HG03354 (cell line): ENCODE measurements at regions not wholly inside any gene's neighbourhood (a gene's known extent, or its start where the extent isn't known, plus 50 kb on each side); places are given as distances from the start of the nearest gene placed in this dataset.
"Not testable (repeated sequence)": the region's sequence is repeated elsewhere in the genome, so short reads cannot be mapped to it uniquely, and the experiment has no call there.

Source experiments
- ATAC-seq: cut with Tn5 transposase; IDR thresholded peaks from one replicate; pipeline ENCODE4 v1.9.1; 2021; ENCODE audit warnings: mild to moderate bottlenecking; ENCODE audit not compliant: unreplicated experiment, poor library complexity, severe bottlenecking

DNA sequence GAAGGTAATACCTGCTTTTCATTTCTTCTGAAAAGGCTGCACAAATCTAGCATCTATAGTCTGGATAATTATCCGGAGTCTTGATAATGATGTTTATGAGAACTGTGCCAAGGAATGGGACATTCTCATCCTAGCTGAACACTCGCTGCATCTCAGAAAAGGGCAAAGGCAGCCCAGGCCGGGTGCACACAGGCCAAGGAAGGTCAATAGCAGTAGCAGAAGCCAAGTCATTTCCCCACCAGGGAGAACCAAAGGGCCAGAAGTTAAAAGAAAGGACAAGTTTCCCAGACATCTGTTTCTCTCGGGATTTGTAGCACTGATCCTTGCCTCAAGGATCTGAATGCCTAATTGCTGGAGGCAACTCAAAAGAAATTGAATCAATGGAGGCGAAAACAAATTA lies 66.1 kb upstream of the ANKRD55 start:
- no peak for ATAC-seq

DNA sequence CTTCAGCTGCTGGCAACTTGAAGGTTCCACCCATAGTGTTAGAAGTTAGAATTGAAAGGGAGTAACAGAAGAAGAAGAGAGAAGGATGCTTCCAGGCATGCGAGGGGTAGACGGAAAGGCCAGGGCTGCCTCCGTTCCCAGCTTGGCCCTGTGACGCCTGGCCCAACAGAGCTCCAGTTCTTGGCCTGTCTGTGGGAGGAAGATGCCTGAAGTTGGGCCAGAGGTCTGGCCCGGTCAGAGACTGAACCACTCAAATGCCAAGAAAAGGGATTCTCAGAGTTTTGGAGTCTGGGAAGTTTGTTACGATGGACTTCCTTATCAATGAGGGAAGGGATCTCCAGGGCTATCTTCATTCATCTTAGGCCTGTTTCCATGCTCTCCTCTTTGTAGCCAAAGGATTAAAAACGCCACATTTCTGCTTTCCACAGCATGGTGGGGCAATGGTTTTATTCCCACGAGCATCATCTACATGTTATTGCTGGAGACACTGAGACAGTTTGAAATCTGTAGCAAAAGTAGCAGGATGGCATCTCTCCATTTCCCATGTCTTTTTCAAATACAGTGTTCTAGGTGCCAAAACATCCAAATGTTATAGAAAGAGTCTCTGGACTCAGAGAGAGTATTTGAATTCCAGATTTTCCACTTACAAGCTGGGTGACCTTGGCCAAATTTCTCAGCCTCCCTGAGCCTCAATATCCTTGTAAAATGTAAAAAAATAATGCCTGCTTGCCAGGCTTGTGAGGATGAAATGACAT lies 65.4 kb upstream of the ANKRD55 start:
- ATAC-seq, result no peak

DNA sequence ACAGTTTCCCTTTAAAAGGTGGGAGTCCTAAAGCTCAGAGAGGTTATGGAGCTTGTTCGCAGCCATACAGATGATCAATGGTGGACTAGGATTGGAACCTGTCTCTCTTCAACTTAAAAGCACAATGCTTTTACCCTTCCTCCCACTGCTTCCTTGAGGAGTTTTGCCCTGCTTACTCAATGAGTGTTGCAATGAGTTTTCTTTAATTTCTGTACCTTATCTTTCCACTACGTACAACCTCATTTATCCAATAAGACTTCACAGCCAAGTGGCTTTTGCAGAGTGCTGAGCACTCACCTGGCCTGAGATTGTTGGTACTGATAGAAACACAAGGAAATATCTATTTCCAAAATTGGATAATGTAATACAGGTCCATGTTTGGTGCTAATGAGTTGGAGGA lies 64.7 kb upstream of the ANKRD55 start:
- ATAC-seq, result no peak

DNA sequence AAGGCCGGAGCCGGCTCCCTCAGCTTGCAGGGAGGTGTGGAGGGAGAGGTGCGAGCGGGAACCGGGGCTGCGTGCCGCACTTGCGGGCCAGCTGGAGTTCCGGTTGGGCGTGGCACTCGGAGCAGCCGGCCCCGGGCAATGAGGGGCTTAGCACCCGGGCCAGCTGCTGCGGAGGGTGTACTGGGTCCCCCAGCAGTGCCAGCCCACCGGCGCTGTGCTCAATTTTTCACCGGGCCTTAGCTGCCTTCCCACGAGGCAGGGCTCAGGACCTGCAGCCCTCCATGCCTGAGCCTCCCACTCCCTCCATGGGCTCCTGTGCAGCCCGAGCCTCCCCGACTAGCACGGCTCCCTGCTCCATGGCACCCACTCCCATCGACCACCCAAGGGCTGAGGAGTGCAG lies 62.2 kb upstream of the ANKRD55 start:
- not testable (repeated sequence) for ATAC-seq

DNA sequence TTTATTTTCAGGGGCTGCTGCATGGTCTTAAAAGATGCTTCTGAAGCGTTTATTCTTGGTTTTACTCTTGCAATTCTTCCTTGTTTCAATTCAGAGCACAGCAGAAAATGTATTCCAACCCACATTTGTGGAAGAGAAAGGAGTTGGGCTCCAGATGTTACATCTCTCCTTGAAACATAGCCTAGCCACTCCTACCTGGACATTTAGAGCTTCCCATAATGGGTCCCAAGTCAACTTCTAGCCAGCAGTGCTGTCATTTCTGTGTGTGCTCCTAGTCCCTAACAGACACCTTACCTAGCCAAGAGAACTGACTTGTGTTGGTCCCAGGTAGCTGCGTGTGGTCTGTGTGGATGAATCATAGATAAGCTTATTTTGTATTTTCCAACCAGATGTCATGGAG lies 61.2 kb upstream of the ANKRD55 start:
- no peak for ATAC-seq

DNA sequence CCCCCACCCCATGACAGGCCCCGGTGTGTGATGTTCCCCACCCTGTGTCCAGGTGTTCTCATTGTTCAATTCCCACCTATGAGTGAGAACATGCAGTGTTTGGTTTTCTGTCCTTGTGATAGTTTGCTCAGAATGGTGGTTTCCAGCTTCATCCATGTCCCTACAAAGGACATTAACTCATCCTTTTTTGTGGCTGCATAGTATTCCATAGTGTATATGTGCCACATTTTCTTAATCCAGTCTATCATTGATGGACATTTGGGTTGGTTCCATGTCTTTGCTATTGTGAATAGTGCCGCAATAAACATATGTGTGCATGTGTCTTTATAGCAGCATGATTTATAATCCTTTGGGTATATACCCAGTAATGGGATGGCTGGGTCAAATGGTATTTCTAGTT lies 59.7 kb upstream of the ANKRD55 start:
- ATAC-seq, result not testable (repeated sequence)

DNA sequence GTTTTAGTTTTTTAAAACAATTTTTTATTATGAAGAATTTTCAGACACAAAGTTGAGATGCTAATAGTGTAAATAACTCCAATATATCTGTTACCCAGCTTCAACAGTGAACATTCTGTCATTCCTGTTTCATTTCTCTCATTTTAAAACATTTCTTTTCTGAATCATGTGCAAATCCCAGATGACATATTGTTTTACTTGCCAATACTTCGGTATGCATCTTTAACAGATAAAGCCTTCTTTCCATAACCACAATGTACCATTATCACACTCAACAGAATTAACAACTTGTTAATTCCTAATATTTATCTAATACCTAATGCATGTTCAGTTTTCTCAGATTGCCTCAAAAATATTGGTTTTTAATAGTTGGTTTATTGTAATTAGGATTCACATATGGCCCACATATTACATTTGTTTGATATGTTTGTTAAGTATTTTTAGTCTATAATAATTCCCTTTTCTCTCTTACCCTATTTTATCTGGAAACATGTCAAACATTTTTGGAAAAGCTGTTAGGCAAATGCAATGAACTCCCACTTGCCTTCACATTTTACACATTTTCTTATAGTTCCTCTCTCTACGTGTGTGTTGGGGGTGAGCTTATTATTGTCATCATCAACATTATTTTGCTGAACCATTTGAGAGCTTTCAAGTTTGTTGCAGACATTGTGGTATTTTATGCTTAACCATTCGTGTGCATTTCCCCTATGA lies 58.7 kb upstream of the ANKRD55 start:
- ATAC-seq, result no peak

DNA sequence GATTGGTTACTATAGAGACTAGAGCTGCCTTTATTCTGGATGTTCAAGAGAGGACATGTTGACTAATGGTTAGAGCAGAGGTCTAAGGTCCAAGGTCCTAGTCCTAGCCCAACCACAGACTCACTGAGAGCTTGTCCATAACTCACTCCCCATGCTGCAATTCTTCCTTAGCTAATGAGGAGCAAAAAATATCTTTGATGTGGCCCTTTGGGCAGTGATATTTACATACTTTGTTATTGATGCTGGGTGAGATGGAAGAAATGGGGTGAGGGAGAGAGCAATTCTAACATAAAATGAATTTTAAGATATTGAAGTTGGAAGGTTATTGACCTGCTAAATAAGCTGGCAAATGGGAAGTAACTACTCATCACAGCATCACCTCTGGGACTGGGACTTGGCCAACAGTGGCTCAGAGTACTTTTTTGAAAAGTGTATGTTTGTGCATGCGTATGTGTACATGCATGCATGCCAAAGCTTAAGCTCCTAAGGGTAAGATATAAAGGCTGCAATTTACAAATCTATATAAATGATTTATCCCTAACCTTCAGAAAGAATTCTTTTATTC lies 58.0 kb upstream of the ANKRD55 start:
- ATAC-seq, result no peak

DNA sequence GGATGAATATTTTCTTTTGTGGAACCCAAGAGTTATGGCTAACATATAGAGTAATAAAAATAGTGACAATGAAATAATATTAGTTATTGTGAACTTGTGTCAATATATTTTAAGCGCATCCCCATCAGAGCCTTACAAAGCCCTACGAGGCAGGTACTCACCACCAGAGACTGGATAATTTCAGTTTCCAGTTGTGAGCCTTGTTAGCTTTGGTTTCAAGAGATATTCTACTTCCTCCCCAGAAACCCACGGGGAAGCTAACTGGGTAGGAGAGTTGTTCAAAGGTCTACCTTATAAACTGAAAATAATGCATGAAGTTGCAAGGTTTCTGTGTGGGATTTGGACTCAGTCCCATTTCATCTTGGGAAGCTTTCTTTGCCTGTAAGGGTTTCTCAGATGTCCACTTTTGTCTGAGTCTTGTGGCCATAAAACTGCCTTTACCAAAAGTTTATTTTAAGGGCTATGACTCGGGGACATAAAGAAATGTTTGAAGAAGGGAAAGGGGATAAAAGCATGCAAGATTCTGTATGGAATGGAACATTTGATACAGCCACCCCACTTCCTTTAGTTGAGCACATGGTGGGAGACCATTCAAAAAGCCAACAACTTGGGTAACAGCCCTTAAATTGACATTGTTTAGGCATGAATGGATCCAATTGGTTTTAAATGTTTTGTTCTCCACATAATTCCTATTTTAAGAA lies 57.4 kb upstream of the ANKRD55 start:
- ATAC-seq, result no peak

DNA sequence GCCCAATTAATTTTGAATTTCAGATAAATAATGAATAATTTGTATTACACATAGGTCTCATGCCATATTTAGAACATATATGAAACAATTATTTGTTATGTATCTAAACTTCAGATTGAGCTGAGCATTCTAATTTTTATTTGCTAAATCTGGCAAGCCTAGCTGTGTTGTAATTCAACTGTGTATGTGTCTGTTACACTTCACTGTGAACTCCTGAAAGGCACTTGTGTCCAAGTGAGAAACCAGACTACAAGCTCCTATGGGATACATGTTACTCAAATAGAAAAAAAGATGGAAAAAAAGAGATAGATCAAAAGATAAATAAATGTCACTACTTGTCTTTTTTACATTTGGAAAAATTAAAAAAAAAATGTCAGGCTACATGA lies 56.5 kb upstream of the ANKRD55 start:
- ATAC-seq, result no peak

DNA sequence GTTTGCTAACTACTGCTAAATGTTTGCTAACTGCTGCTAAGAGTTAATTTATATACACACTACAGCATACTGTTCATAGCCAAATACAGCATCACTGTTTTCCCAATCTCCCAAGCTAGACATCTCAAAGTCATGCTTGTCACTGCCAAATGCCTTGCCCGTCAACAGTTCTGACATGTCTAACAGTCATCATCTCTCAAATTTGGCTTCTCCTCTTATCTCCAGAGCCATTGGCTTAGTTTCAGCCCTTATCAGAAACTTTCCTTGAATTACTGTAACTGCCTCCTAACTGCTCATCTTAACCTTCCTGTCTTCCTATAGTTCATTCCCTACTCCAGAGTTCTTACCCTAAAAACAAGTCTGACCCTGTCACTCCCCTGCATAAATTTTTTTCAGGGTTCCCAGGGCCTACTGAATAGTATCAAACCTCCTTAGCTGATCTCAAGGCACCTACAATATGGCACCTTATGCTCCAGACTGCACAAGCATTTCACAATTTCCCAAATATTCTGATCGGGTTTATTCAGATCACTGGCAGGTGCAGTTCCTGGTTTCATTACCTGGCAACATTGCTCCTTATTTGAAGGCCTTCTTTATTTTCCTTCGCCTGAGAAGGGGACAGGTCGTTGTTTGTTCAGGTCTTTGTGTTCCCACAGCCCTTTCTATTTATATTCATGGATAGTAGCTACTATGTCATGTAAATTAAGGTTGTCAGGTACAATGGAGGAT lies 55.9 kb upstream of the ANKRD55 start:
- ATAC-seq, result no peak

DNA sequence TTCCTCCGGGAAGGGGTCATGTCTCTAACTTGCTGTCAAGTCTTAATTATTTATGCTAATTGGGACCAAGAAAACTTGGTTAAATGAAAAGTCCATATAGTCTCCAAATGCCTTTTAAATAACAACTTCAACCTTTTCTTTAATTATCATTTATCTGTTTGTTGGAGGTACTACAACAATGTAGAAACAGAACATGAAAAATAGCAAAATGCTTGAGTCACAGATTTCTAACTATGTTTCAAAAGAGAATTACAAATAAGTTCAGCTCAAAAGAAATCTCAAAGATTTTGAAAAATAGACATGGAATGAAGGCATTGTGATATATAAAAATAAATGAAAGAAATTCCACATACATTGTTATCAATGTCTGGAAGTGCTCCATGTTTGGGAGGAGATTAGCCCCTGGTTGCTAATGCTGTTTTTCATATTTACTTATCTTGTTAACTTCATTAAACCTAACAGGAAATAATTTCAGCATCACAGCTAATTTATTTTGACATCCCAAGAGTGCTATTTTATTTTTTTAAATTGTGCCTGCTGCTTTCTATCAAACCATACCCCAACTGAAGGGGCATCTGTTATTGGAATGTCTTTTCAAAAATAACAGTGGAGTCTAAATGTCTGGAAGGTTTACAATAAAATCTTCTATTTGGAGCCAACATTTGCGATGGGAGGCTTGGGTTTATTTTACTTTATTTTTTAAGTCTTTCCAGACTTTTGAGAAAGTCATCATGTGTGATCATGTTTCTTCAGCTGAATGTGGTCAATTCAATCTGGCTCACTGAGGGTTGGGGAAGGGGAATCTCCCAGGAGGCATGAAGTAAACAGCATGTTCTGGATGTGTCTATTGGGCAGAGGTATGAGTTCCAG lies 53.1 kb upstream of the ANKRD55 start:
- no peak for ATAC-seq

DNA sequence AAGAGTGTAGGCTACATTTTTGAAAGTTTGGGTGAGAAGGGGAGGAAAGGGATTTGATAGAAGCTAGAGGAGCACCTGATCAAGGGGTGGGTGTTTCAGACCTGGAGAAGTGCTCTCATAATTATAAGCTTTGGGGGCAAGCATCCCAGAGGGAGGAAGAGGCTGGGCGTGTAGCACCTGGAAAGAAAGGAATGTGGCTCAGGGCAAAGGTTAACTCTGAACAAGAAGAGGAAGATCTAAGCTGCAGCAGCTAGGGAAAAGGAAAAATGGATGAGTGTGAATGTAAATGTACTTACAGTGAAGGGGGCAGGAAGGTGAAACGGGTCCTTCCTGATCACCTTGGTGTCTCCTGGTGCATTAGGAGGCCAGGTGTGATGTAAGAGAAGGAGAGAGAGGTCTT lies 49.8 kb upstream of the ANKRD55 start:
- ATAC-seq, result no peak
